H1 (cell line): ENCODE measurements at regions not wholly inside any gene's neighbourhood (a gene's known extent, or its start where the extent isn't known, plus 50 kb on each side); places are given as distances from the start of the nearest gene placed in this dataset.

Experiments
- CTCF ChIA-PET: fragments of 300-600 bp; sonication (Branson Sonifier 250); formaldehyde crosslinking; loops from one replicate; lab custom pipeline; 2021; ENCODE audit not compliant: partially characterized antibody; lab: Charles Lee
- POLR2A ChIA-PET: fragments of 300-600 bp; sonication (Branson Sonifier 250); formaldehyde crosslinking; loops from one replicate; lab custom pipeline; 2021; ENCODE audit warnings: inconsistent platforms; ENCODE audit not compliant: partially characterized antibody; lab: Charles Lee
- DNase-seq, 2 experiments: peaks; one replicate each; pipeline versions ENCODE4 v3.0.0 to v3.0.0-alpha.2; 2010 to 2022; ENCODE audit warnings: low spot score in 2 of 2, low read depth in 1 of 2, mixed read lengths in 1 of 2
- FAIRE-seq: peaks from 2 replicates; lab custom pipeline; 2011; peaks lifted over from hg19 to GRCh38; lab: Jason Lieb, UNC
- H2AFZ ChIP-seq: 2 replicates; pipeline ENCODE4 v1.8.1; 2012; ENCODE audit warnings: low read length, inconsistent platforms
- H2AK5ac ChIP-seq: 2 replicates; pipeline ENCODE4 v1.6.1; 2013; ENCODE audit warnings: low read depth, low read length
- H2BK120ac ChIP-seq: replicated peaks from 2 replicates; pipeline ENCODE3; 2013; ENCODE audit warnings: low read depth, low read length, inconsistent platforms
- H2BK12ac ChIP-seq: 2 replicates; pipeline ENCODE4 v1.6.1; 2013; ENCODE audit warnings: low read depth, low read length
- H2BK15ac ChIP-seq: 2 replicates; pipeline ENCODE4 v1.6.1; 2013; ENCODE audit warnings: low read length
- H2BK20ac ChIP-seq: 2 replicates; pipeline ENCODE4 v1.6.1; 2013; ENCODE audit warnings: low read length
- H2BK5ac ChIP-seq: 2 replicates; pipeline ENCODE4 v1.6.1; 2013; ENCODE audit warnings: low read depth, low read length
- H3K14ac ChIP-seq: 2 replicates; pipeline ENCODE4 v1.6.1; 2013; ENCODE audit warnings: inconsistent platforms; ENCODE audit not compliant: insufficient read length
- H3K18ac ChIP-seq: 2 replicates; pipeline ENCODE4 v1.6.1; 2013; ENCODE audit warnings: low read length; ENCODE audit errors: extremely low read depth
- H3K23ac ChIP-seq: 2 replicates; pipeline ENCODE4 v1.6.1; 2013; ENCODE audit warnings: inconsistent platforms; ENCODE audit not compliant: insufficient read length
- H3K23me2 ChIP-seq: 2 replicates; pipeline ENCODE4 v1.6.1; 2013; ENCODE audit warnings: low read depth, low read length
- H3K27ac ChIP-seq: 2 replicates; pipeline ENCODE4 v1.6.1; 2011; ENCODE audit warnings: low read depth, low read length, inconsistent platforms
- H3K27me3 ChIP-seq, 4 experiments: replicated peaks in 1 of 4; 1 replicate in 1 of 4; 2 replicates in 3 of 4; pipeline versions ENCODE4 v1.6.1 to v1.8.1; 2011 to 2013; ENCODE audit warnings: low read length in 3 of 4, mild to moderate bottlenecking in 3 of 4, inconsistent platforms in 2 of 4, mixed read lengths in 2 of 4, moderate library complexity in 1 of 4; ENCODE audit not compliant: control insufficient read depth in 3 of 4, insufficient read depth in 3 of 4; ENCODE audit errors: extremely low read depth in 1 of 4
- H3K36me3 ChIP-seq, 4 experiments: 2 replicates each; pipeline versions ENCODE4 v1.6.1 to v1.8.1; 2011 to 2013; ENCODE audit warnings: mild to moderate bottlenecking in 4 of 4, low read length in 3 of 4, moderate library complexity in 2 of 4, control low read depth in 1 of 4, inconsistent platforms in 1 of 4; ENCODE audit not compliant: insufficient read depth in 4 of 4, control insufficient read depth in 2 of 4
- H3K4ac ChIP-seq: replicated peaks from 2 replicates; pipeline ENCODE3; 2013; ENCODE audit warnings: low read length, low read depth, mixed read lengths, inconsistent platforms; ENCODE audit not compliant: insufficient read length
- H3K4me1 ChIP-seq, 4 experiments: replicated peaks in 1 of 4; 1 replicate in 1 of 4; 2 replicates in 3 of 4; pipeline versions ENCODE4 v1.6.1 to v1.8.1; 2011 to 2013; ENCODE audit warnings: low read length in 3 of 4, inconsistent platforms in 2 of 4, mixed read lengths in 1 of 4; ENCODE audit not compliant: insufficient read depth in 4 of 4, control insufficient read depth in 3 of 4
- H3K4me2 ChIP-seq, 2 experiments: 2 replicates each; pipeline versions ENCODE4 v1.6.1 to v1.8.1; 2011 to 2013; ENCODE audit warnings: low read depth in 2 of 2, low read length in 2 of 2, control low read depth in 1 of 2, inconsistent platforms in 1 of 2, mild to moderate bottlenecking in 1 of 2; ENCODE audit not compliant: insufficient read depth in 1 of 2
- H3K4me3 ChIP-seq, 4 experiments: fragments of 200-600, 300-600 bp in 1 of 4; sonication (generic), shearing (Covaris generic), sonication (Bioruptor Twin) in 1 of 4; 2 replicates each; pipeline versions ENCODE4 v1.5.1 to v1.8.1; 2011 to 2016; ENCODE audit warnings: low read length in 4 of 4, low read depth in 3 of 4, control low read depth in 2 of 4, inconsistent platforms in 2 of 4, mild to moderate bottlenecking in 2 of 4, mixed read lengths in 1 of 4, moderate library complexity in 1 of 4; ENCODE audit not compliant: insufficient read depth in 2 of 4; ENCODE audit errors: extremely low read depth in 1 of 4
- H3K56ac ChIP-seq: replicated peaks from 2 replicates; pipeline ENCODE3; 2013; ENCODE audit warnings: low read depth, mild to moderate bottlenecking, mixed read lengths, low read length, inconsistent platforms; ENCODE audit not compliant: insufficient read length
- H3K79me1 ChIP-seq: 2 replicates; pipeline ENCODE4 v1.6.1; 2013; ENCODE audit warnings: low read depth, low read length, control low read depth
- H3K79me2 ChIP-seq, 2 experiments: 2 replicates each; pipeline versions ENCODE4 v1.6.1 to v1.8.1; 2012 to 2013; ENCODE audit warnings: low read length in 2 of 2, mild to moderate bottlenecking in 2 of 2, inconsistent platforms in 1 of 2; ENCODE audit not compliant: insufficient read depth in 2 of 2, control insufficient read depth in 1 of 2
- H3K9ac ChIP-seq, 4 experiments: replicated peaks in 1 of 4; 1 replicate in 1 of 4; 2 replicates in 3 of 4; pipeline versions ENCODE4 v1.6.1 to v1.8.1; 2011 to 2013; ENCODE audit warnings: low read depth in 3 of 4, low read length in 3 of 4, control low read depth in 2 of 4, mild to moderate bottlenecking in 2 of 4, moderate library complexity in 2 of 4, inconsistent platforms in 1 of 4; ENCODE audit errors: extremely low read depth in 1 of 4
- H3K9me3 ChIP-seq, 2 experiments: 2 replicates each; pipeline versions ENCODE4 v1.6.1 to v1.8.1; 2012 to 2013; ENCODE audit warnings: mild to moderate bottlenecking in 2 of 2, moderate library complexity in 2 of 2, control low read depth in 1 of 2, inconsistent platforms in 1 of 2, low read depth in 1 of 2, low read length in 1 of 2, mixed read lengths in 1 of 2; ENCODE audit not compliant: insufficient read depth in 2 of 2
- H4K20me1 ChIP-seq, 2 experiments: replicated peaks in 1 of 2; 2 replicates each; pipeline versions ENCODE3 to v1.8.1; 2011 to 2013; ENCODE audit warnings: inconsistent platforms in 2 of 2, low read length in 2 of 2, mild to moderate bottlenecking in 1 of 2; ENCODE audit not compliant: insufficient read depth in 2 of 2, control insufficient read depth in 1 of 2
- H4K5ac ChIP-seq: 2 replicates; pipeline ENCODE4 v1.6.1; 2013; ENCODE audit warnings: low read length, low read depth, mixed read lengths, inconsistent platforms; ENCODE audit not compliant: insufficient read length
- H4K8ac ChIP-seq: 2 replicates; pipeline ENCODE4 v1.8.0; 2013; ENCODE audit warnings: mild to moderate bottlenecking, moderate library complexity, low read length, inconsistent platforms; ENCODE audit not compliant: insufficient read depth; ENCODE audit errors: extremely low read depth
- H4K91ac ChIP-seq: replicated peaks from 2 replicates; pipeline ENCODE3; 2013; ENCODE audit warnings: low read length, mixed read lengths, inconsistent platforms; ENCODE audit not compliant: insufficient read length
- CHD2 ChIP-seq: IDR thresholded peaks from 2 replicates; pipeline ENCODE4 v1.6.1; 2012; ENCODE audit warnings: low read length, improper control_type of control experiment
- WGBS, 2 experiments: shearing (Covaris generic) in 1 of 2; methylation state at CpG; one replicate each; pipeline versions ENCODE4 v1.1.6 to v1.1.7; 2013 to 2015; ENCODE audit warnings: low lambda C conversion rate in 2 of 2, mixed read lengths in 2 of 2, inconsistent platforms in 1 of 2, low coverage in 1 of 2, missing lambda C conversion rate in 1 of 2; ENCODE audit not compliant: insufficient replicate concordance in 2 of 2, insufficient coverage in 1 of 2, insufficient read length in 1 of 2; ENCODE audit errors: extremely low coverage in 1 of 2, missing lambda C conversion rate in 1 of 2; 5-methylcytosine and 5-hydroxymethylcytosine counted together

GRCh38 chr20:16106191-16106849 lies 466.9 kb downstream of the KIF16B start:
- Histone ChIP-seq H3K27ac (no peak overlapping the region), H2BK20ac (no peak overlapping the region), H3K4me3 (no peak overlapping the region), H2BK15ac (no peak overlapping the region), H3K4me1 (no peaks in the 10 kb centered on the region), H3K9ac (no peak overlapping the region), H3K4me2 (no peak overlapping the region), H3K9me3 (no peaks in the 10 kb centered on the region), H3K18ac (no peak overlapping the region), H4K8ac (no peak overlapping the region), H3K23ac (no peak overlapping the region), H3K79me2 (no peaks in the 10 kb centered on the region), H4K5ac (no peak overlapping the region), H3K56ac (no peak overlapping the region), H3K27me3 (no peaks in the 10 kb centered on the region), H3K4ac (no peak overlapping the region), H4K91ac (no peak overlapping the region), H3K79me1 (no peaks in the 10 kb centered on the region), H2BK12ac (no peak overlapping the region), H3K14ac (no peak overlapping the region), H3K23me2 (no peaks in the 10 kb centered on the region), H3K36me3 (no peaks in the 10 kb centered on the region; a peak in 1 of 8 replicates), H2AFZ (no peak overlapping the region), H2BK120ac (no peak overlapping the region), H2BK5ac (no peak overlapping the region), H4K20me1 (no peaks in the 10 kb centered on the region), H2AK5ac (no peak overlapping the region)
- FAIRE-seq, result no peak
- no peak for DNase-seq
- POLR2A ChIA-PET, result no interaction called here
- CTCF ChIA-PET, result interaction anchor here (0.7 to 1.2 kb wide), 3 partner anchors 8 to 654 kb away, joined by 3 read pairs; no protein-coding TSS in a partner anchor
- WGBS, 2 experiments, result 88% methylated on average over 2 of the region's 2 CpGs; no CpG with 5 or more reads in 1 of the 2 experiments
- no peak for TF ChIP-seq CHD2
